ENCODE measurements at regions not wholly inside any gene's neighbourhood (a gene's known extent, or its start where the extent isn't known, plus 50 kb on each side); places are given as distances from the start of the nearest gene placed in this dataset.
"Not testable (repeated sequence)": the region's sequence is repeated elsewhere in the genome, so short reads cannot be mapped to it uniquely, and the experiment has no call there.

DNA sequence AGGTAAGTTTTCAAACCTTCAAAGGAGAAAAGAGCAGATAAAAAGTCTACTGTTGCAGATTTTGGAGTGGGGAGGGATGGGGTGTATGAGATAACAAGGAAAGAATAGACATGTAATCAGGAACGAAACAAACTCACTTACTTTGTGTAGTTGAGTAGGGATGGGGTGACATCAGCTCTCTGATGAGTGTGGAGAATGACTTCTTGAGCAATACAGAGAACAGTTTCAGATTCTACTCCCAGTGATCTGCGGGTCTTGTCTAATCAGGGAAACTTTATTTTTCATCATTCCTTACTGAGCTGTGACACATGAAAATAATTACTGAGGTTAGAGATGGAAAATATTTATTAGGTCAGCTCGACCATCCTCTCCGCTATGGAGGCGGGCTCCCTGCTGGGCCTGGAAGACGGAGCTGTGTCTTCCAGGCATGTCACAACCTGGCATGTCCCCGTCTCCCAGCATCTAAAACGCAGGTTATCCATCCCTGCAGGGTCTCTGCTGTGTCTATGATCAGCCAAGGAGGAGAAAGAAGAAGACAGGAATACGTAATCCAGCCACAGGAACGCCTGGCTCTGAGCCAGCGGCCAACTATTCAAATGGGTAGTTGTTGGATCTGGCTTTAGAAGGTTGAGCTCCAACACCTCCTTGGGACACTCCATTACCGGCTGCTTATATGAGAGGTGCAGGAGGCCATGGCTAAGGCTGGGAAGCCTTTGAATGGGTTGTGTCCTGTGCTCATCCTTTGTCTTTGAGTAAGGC lies 99.0 kb upstream of the SATB2 start:
- no peak for DNase-seq

DNA sequence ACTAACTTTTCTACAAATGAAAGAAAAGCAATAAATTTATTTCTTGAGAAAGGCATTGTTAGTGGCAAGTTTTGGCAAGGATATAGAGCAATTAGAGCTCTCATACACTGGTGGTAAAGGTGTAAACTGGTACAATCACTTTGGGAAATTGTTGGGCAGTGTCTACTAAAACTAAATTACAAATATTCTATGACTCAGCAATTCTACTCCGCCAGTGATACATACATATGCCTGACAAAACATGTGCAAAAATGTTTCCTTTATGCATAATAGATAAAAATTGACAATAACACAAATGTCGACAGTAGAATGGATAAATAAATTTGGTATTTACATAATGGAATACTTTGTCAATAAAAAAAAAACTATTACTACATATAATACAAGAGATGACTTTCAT lies 96.3 kb upstream of the SATB2 start:
- DNase-seq: no peak

DNA sequence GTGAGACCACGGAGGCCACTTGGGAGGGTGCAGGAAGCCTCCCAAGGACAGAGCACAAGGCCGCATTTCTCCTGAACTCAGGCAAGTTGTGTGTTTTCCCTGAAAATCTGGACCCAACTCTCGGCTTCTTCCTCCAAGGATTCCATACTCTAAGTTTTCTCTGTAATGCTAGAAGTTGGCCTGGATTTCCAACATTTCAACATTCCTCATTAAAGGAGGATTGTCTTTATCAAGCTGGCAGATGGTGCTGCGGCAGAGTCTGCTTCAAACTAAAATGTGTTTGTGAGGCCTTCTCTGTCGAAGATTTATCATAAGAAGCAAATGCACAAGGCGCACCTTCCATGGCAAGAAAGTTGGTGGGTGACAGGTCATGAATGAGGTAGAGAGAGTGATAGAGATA lies 94.4 kb upstream of the SATB2 start:
- no peak for DNase-seq

DNA sequence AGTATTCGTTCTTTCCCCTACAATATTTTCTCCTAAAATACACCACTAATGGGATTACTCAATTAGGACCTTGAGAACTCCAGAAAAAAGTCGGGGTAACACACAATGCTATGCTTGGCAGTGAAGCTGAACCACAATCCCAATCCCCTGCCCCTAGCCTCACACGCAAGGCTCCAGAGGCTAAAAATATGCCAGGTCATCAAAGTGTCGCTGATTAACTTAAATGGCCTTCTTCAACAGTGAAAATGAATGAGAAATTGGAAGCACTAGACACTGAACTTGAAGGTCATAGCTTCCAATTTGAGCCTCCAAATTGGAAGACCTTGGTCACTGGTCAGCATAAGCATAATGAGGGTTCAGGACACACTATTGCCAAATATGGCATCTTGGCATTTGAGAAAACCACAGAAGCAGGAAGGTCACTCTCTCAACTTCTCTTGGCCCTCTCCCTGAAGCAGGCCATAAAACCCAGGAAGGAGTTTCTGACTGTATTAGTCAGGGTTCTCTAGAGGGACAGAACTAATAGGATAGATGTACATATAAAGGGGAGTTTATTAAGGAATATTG lies 86.0 kb upstream of the SATB2 start:
- DNase-seq: no peak

DNA sequence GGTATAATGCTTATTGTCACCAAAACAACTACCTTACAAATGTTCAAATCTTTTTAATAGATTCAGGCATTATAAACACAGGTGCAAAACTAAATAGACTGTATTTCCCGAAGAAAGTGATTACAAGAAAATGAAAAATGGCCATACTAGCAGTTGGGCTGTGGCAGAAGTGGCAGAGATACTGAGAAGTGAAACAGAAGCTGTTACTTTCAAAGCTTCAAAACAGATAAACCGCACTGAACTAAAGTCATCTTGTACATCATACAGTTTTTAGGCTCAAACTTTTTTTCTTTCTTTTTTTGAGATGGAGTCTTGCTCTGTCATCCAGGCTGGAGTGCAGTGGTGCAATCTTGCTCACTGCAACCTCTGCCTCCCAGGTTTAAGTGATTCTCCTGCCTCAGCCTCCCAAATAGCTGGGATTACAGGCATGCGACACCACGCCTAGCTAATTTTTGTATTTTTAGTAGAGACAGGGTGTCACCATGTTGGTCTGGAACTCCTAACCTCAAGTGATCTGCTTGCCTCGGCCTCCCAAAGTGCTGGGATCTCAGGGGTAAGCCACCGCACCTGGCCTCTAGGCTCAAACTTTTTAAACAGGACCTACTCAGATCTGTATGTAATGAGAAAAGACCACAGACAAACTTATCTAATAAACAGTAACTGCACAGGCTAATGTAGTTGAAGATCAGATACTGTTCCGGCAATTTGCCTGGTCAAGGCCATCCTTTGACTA lies 77.9 kb upstream of the SATB2 start:
- DNase-seq: no peak

DNA sequence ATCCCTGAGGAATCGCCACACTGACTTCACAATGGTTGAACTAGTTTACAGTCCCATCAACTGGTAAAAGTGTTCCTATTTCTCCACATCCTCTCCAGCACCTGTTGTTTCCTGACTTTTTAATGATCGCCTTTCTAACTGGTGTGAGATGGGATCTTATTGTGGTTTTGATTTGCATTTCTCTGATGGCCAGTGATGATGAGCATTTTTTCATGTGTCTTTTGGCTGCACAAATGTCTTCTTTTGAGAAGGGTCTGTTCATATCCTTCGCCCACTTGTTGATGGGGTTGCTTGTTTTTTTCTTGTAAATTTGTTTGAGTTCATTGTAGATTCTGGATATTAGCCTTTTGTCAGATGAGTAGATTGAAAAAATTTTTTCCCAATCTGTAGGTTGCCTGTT lies 76.1 kb upstream of the SATB2 start:
- DNase-seq: not testable (repeated sequence)

DNA sequence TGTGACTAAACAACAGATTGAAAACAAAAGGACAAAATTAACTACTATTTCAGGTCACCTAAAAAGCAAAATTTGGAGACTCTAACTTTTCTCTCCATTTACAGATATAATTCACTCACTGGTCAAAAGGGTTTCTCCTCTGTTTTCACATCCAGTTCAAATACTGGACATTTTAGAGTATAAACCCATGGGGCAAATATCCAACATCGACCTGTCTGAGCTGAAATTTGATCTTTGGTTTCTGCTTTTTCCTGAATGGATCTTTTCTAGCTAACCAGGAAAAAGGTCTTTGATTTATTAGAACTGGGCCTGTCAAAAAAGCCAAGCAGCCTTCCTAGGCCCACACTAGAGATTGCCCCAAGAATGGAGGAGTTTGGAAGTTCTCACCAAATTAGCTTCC lies 69.3 kb upstream of the SATB2 start:
- DNase-seq: no peak

DNA sequence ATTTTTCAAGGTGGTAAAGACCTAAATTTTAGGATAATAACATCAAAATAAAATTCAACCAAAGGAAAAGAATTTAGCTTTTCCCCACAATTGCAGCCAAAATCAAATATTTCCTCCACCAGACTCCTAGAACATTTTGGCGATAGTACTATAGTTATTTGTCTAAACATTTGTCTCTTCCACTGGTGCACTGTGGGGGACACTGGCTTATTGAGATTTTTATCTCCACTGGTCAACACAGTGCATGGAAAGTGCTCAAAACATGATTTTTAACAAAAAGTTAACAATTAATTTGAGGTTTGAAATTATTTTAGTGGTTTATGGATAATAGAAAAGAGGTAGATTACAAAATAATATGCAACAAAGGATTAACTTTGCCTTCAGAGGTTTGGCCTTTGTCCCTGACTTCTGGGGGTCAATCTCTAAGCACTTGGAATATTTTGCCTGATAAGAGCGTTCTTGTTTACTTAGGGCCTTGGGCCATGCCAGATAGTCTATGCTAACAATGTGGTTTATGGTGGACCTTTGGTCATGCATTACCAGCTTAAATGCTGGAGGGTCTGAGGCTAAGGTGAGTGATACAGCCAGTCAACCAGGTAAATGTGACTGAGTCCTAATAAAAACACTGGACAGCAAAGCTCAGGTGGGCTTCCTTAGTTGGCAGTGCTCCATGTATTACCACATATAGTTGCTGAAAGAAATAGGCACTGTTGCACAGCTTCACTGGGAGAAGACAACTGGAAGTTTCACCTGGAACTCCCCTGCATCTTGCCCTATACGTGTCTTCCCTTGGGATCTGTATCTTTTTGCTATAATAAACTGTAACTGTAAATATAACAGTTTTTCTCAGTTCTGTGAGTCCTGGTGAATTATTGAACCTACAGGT lies 67.2 kb upstream of the SATB2 start:
- DNase-seq: no peak

DNA sequence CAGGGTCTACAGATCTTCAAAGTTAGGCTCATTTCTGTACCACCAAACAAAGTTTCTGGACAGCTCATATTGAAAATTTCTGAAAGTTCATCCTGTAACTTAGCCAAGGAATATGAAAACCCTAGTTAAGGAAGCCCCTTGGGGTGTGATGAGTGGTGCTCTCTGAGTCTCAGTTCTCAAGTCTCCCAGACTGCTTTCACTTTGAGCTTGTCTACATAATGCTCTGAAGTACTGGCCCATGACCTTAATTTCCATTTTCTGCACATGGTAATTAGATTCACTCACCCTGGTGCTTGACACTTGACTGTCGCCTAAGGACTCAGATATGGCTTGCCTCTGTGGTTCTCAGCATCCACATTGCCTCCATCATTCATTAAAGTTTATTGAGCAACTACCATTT lies 51.7 kb upstream of the SATB2 start:
- no peak for DNase-seq

Data from NCI-H1417 (cell line).